Suppressor macrophage treated with lipopolysaccharide for 1 hour (primary cell): ENCODE measurements at regions not wholly inside any gene's neighbourhood (a gene's known extent, or its start where the extent isn't known, plus 50 kb on each side); places are given as distances from the start of the nearest gene placed in this dataset.
A peak's percentile ranks its signal among the peaks of the same experiment; 100 is the strongest.

Source experiments
- DNase-seq, 3 donors: peaks; one replicate each; pipeline ENCODE4 v3.0.0-alpha.2; 2020 to 2022

DNA sequence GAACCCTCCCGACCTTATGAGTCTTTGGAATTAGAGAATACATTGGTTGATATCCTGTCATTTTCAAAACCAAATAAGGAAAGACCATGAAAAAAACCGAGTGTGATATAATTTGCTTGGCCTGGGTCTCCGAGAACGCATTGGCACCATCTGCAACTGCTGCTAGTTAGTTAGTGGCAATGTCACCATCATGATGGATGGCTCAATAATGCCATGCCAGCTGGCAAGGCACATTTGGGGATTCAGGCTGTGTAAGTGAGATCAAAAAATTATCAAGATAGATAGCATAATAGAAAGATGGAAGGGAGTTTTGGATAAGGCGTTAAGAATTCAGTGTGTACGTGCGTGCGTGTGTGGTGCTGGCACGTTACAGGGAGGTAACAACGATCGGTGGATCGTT, 134.7 kb upstream of the TCERG1L start:
- DNase-seq, result no peak

GRCh38 chr10:131448171-131448570, 136.7 kb upstream of the TCERG1L start:
- no peak for DNase-seq

DNA sequence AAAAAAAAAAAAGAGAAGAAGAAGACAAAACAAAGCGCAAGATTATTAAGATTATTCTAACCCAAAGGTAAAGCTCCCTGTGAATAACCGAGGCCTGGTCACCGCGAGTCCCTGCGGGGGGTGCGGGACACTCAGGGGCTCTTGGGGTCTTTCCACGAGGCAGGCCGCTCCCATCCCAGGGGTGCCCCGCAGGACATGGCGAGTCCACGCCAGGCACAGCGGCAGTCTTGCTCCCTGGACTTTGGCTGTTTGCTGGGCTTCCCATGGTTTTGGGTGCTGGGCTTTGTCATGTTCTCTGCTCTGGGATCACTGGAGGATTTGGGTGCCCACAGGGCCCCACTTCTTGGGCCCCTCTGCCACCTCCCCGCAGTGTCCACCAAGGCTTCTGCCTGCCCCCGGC, 137.4 kb upstream of the TCERG1L start:
- DNase-seq, result no peak

GRCh38 chr10:131450216-131450765, 138.8 kb upstream of the TCERG1L start:
- DNase-seq, result no peak

GRCh38 chr10:131451407-131452015, 140.0 kb upstream of the TCERG1L start:
- no peak for DNase-seq

GRCh38 chr10:131452926-131453720, 141.6 kb upstream of the TCERG1L start:
- DNase-seq, result no peak

DNA sequence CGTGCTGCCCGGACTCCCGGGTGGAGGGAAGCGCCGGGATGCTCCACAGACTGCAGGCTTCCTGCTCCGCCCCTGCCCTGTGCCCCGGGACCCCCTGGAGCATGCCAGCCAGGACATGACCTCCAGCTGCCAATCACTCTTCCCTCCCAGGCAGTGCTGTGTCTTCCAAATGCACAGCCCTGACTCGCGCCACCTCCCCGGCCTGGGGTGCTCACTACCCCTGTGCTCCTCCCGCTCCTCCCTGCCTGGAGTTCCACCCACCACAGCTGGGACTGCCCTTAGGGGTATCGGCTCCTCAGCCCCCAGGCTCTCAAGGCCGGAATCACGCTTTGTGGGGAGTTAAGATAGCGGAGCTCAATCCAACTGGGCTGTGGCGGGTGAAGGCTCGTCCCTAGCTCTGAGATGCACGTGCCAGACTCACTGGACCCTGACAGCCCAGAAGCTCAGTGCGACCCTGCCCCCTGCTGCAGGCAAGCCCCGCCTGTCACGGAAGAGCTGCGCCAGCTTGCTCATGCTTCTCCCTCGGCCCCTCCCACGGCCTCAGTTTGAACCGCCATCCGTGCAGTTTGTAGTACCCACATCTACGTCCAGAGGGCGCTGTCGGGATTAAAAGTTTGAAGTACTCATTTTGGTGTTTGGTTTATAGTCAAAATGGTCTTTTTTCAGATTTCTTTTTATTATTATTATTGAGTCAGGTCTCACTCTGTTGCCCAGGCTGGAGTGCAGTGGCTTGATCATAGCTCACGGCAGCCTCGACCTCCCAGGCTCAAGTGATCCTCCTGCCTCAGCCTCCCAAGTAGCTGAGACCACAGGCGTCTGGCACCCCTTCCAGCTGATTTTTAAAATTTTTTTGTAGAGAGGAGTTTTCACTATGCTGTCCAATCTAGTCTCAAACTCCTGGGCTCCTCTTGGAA, 142.5 kb upstream of the TCERG1L start:
- peak; percentile 69 to 81 (median 79) for DNase-seq

DNA sequence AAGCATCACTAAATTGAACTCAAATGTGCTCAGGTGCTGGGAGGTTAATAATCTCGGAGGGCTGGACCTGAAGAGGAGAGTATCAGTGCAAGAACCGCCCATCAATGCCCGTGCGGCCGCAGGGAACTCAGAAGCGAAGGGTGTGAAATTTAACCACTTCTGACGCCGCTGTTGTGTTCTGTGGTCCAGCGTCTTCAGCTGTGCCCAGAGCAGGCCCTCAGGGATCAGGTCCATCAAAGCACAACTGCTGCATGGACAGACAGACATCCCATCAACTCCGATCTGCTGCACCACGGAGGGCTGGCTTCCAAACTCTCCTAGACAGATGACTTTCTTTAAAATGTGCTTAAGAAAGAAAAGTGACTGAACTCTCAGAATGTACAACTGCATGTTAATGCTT, 144.9 kb upstream of the TCERG1L start:
- DNase-seq, result no peak

- DNase-seq, result no peak
These were observed 149.6 kb upstream of the TCERG1L start for GRCh38 chr10:131461093-131461492.

- DNase-seq, result no peak
These were observed 153.3 kb upstream of the TCERG1L start for GRCh38 chr10:131464789-131465188.

GRCh38 chr10:131469551-131469950, 158.0 kb upstream of the TCERG1L start:
- no peak for DNase-seq

DNA sequence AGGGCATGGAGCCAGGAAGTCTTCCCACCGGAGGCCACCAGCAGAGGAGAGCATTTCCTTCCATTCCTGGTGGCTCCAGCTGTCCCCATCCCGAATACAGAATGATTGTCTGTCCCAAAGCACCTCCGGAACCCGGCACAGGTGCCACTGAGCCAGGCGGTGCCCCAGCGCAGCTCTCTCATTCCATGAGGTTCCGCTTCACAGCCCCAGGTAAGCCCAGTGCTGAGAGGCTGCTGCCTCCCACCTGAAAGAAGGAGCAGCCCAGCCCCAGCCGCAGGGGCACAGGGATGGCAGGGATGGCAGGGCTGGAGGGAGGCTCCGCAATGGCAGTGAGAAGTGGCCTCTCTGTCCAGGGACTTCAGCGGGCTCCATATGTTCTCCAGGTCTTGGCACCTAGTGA, 162.1 kb upstream of the TCERG1L start:
- no peak for DNase-seq

- DNase-seq, result no peak
These were observed 162.9 kb upstream of the TCERG1L start for GRCh38 chr10:131474416-131474815.

GRCh38 chr10:131475043-131475442, 163.5 kb upstream of the TCERG1L start:
- DNase-seq, result no peak

GRCh38 chr10:131475803-131476202, 164.3 kb upstream of the TCERG1L start:
- DNase-seq, result no peak

- no peak for DNase-seq
These were observed 166.1 kb upstream of the TCERG1L start for GRCh38 chr10:131477457-131478121.

DNA sequence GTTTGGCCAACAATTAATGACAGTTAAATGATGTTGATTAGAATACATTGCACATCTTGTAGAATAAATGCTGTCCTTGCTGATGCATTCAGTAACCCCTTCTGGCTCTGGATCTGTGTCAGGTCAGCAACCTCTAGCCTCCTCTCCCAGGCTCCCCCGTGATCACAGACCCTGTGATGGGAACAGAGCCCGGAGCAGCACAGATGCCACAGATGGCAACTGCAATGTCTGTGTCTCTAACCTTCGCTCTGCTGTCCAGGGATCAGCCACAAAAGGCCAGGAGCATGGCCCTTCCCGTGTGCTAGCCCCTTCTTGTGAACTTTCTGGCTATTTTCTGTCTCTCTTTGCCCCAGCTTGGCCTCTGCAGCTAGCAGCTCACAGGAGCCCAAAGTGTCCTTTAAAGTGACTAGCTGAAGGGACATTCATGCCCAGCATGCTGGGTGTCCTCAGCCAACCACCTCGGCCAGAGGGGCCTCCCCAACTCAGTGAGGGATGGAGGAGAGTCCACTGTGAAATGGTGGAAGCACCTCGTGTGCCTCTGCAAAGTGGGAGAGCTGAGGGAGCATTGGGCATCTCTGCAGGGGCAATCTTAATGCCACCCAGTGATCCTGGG, 167.0 kb upstream of the TCERG1L start:
- no peak for DNase-seq

GRCh38 chr10:131480066-131480465, 168.5 kb upstream of the TCERG1L start:
- DNase-seq, result no peak

DNA sequence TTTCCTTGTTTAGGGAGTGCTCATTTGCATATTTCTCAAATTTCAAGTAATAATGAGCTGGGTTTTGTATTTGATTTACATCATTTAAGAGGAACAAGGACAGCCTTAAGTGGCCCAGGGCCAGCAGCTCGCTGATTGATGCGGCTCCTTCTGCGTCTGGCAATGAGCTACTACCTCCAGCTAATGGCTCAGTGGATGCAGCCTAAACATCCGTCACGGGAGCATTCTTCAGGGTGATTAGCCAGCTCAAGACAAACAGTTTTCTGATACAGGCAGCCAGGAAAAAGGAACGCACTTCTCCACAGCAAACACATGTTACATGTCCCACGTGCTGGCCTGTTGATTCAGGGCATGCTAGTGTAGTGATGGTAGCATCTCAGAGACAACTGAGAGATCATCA, 169.3 kb upstream of the TCERG1L start:
- no peak for DNase-seq

- no peak for DNase-seq
These were observed 174.2 kb upstream of the TCERG1L start for GRCh38 chr10:131485732-131486131.

DNA sequence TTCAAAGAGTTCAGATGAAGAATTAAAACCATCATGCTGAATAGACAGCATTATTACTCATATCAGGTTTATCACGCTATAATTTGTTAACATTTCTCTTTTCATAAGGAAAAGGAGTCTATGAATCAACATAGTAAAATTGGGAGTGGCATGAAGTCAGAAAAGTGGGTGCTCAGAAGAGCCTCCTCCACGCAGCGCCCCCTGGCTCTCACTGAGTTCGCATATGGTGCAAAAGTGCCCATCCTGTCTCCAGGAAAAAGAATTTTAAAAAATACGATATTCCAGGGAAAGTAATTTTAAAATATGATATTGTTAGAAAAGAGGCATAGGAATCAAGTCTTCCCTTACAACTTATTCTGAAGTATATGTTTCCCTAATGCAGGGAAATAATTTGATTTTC, 176.3 kb upstream of the TCERG1L start:
- DNase-seq, result no peak

DNA sequence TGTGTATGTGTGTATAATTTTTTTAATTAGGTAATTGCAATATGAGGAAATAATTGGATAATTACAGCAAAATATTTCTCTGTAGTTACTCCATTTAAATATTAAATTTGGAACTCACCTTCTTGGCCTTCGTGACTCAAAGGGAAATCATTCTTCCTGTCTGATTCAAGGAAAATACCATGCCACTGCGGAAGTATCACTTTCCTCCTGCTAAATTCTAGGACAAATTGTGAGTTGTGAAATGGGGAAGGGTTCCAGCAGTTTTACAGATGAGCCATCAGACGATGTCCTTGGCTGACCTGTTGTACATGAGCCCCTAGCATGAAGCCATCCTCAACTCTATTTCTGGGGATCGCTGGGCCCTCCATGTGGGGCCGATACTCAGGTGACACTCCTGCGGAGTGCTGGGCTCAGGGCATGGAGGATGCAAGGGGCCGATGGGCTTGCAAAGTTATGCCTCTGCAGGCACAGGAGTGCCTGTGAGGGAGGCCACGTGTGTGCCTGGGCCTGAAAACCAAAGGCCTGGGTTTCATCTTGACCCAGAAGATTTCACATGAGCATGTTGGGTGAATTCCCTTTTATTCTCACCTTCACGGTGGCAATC, 179.6 kb upstream of the TCERG1L start:
- DNase-seq, result no peak
